NT2/D1 (cell line): ENCODE measurements at regions not wholly inside any gene's neighbourhood (a gene's known extent, or its start where the extent isn't known, plus 50 kb on each side); places are given as distances from the start of the nearest gene placed in this dataset.

Source experiments
- SUZ12 ChIP-seq: IDR thresholded peaks from 2 replicates; pipeline ENCODE4 v1.6.1; 2011; ENCODE audit not compliant: insufficient read length, insufficient read depth; ENCODE audit errors: extremely low read depth
- YY1 ChIP-seq: IDR thresholded peaks from 2 replicates; pipeline ENCODE4 v1.6.1; 2011; ENCODE audit not compliant: insufficient read length, insufficient read depth
- ZNF274 ChIP-seq: IDR thresholded peaks from 2 replicates; pipeline ENCODE4 v1.6.1; 2011; ENCODE audit warnings: mild to moderate bottlenecking, low read depth, low read length

GRCh38 chr7:155383756-155384491 lies 74.0 kb upstream of the EN2 start:
- TF ChIP-seq YY1 (no peak), SUZ12 (no peak), ZNF274 (no peak)
